Activated CD8-positive, alpha-beta T cell treated with anti-CD3 and anti-CD28 coated beads for 36 hours (primary cell): ENCODE measurements at regions not wholly inside any gene's neighbourhood (a gene's known extent, or its start where the extent isn't known, plus 50 kb on each side); places are given as distances from the start of the nearest gene placed in this dataset.

ENCODE experiments used
- ATAC-seq: fragments of 200-7000 bp; cut with Tn5 transposase; one replicate; pipeline ENCODE4 v1.10.0; 2021; ENCODE audit warnings: mild to moderate bottlenecking, moderate library complexity
- CTCF ChIA-PET: fragments of 350-600 bp; sonication (Branson Sonifier 250); formaldehyde crosslinking; loops from one replicate; lab custom pipeline; 2021; ENCODE audit warnings: antibody characterized with exemption; lab: Charles Lee
- POLR2A ChIA-PET: fragments of 350-600 bp; sonication (Branson Sonifier 250); formaldehyde crosslinking; loops from one replicate; lab custom pipeline; 2021; ENCODE audit warnings: antibody characterized with exemption; lab: Charles Lee
- DNase-seq: peaks from one replicate; pipeline ENCODE4 v3.0.0-alpha.2; 2020
- H3K27ac Mint-ChIP-seq: one replicate; pipeline ENCODE4 v1.8.0; 2021; ENCODE audit warnings: mild to moderate bottlenecking, mixed read lengths
- H3K27me3 Mint-ChIP-seq: one replicate; pipeline ENCODE4 v1.8.0; 2021; ENCODE audit warnings: mixed read lengths
- H3K36me3 Mint-ChIP-seq: one replicate; pipeline ENCODE4 v1.8.0; 2021; ENCODE audit warnings: low read depth, mixed read lengths
- H3K4me1 Mint-ChIP-seq: one replicate; pipeline ENCODE4 v1.8.0; 2021; ENCODE audit warnings: low read depth, mixed read lengths
- H3K4me3 Mint-ChIP-seq: one replicate; pipeline ENCODE4 v1.8.0; 2021; ENCODE audit warnings: mild to moderate bottlenecking, moderate library complexity, mixed read lengths
- H3K9me3 Mint-ChIP-seq: one replicate; pipeline ENCODE4 v1.8.0; 2021; ENCODE audit warnings: mixed read lengths
- CTCF ChIP-seq: fragments of 200-600 bp; IDR thresholded peaks from one replicate; pipeline ENCODE4 v1.8.0; 2022; ENCODE audit warnings: antibody characterized with exemption, mild to moderate bottlenecking
- intact Hi-C: fragments of 100-400 bp; cut with micrococcal nuclease; formaldehyde crosslinking; loops from one replicate; pipeline ENCODE4 v1.10.0; 2022

- H3K4me1 Mint-ChIP-seq, result no peaks in the 10 kb centered on the region
- no peak for TF ChIP-seq CTCF
- CTCF ChIA-PET, result no interaction called here
- ATAC-seq, result no peak
- peaks cover 5% of the 10 kb centered on the region for H3K9me3 Mint-ChIP-seq
- H3K4me3 Mint-ChIP-seq, result no peak overlapping the region
- no peak overlapping the region for H3K27ac Mint-ChIP-seq
- intact Hi-C loops, result no loop called here
- DNase-seq, result no peak
- no peaks in the 10 kb centered on the region for H3K27me3 Mint-ChIP-seq
- H3K36me3 Mint-ChIP-seq, result no peaks in the 10 kb centered on the region
- POLR2A ChIA-PET, result no interaction called here
Observed at GRCh38 chr4:62199291-62199810, 999.2 kb downstream of the ADGRL3 start.

GRCh38 chr4:62196338-62196737 lies 996.2 kb downstream of the ADGRL3 start:
- no peak for DNase-seq
- ATAC-seq, result no peak
- peaks cover 3% of the 10 kb centered on the region for H3K9me3 Mint-ChIP-seq

GRCh38 chr4:62194342-62194741 lies 994.2 kb downstream of the ADGRL3 start:
- intact Hi-C loops, result no loop called here
- H3K27me3 Mint-ChIP-seq, result no peaks in the 10 kb centered on the region
- ATAC-seq (no peak), DNase-seq (no peak)
- ChIA-PET CTCF (no interaction called here), POLR2A (no interaction called here)
- no peaks in the 10 kb centered on the region for H3K36me3 Mint-ChIP-seq
- no peak overlapping the region for H3K27ac Mint-ChIP-seq
- peaks cover 7% of the 10 kb centered on the region for H3K9me3 Mint-ChIP-seq
- H3K4me1 Mint-ChIP-seq, result no peaks in the 10 kb centered on the region
- no peak overlapping the region for H3K4me3 Mint-ChIP-seq
- TF ChIP-seq CTCF, result no peak

More at GRCh38 chr4:62196338-62196737, 996.2 kb downstream of the ADGRL3 start:
- no peaks in the 10 kb centered on the region for H3K27me3 Mint-ChIP-seq
- intact Hi-C loops, result no loop called here
- CTCF ChIA-PET, result no interaction called here
- H3K27ac Mint-ChIP-seq, result no peak overlapping the region
- no peaks in the 10 kb centered on the region for H3K36me3 Mint-ChIP-seq
- no peaks in the 10 kb centered on the region for H3K4me1 Mint-ChIP-seq
- no peak overlapping the region for H3K4me3 Mint-ChIP-seq
- POLR2A ChIA-PET, result no interaction called here
- no peak for TF ChIP-seq CTCF

GRCh38 chr4:62193761-62194160 lies 993.6 kb downstream of the ADGRL3 start:
- ChIA-PET CTCF (no interaction called here), POLR2A (no interaction called here)
- Mint-ChIP-seq H3K27me3 (no peaks in the 10 kb centered on the region), H3K4me3 (no peak overlapping the region), H3K36me3 (no peaks in the 10 kb centered on the region), H3K27ac (no peak overlapping the region), H3K9me3 (peaks cover 7% of the 10 kb centered on the region), H3K4me1 (no peaks in the 10 kb centered on the region)
- no peak for DNase-seq
- TF ChIP-seq CTCF, result no peak
- ATAC-seq, result no peak
- intact Hi-C loops, result no loop called here

- ChIA-PET CTCF (no interaction called here), POLR2A (no interaction called here)
- Mint-ChIP-seq H3K36me3 (no peaks in the 10 kb centered on the region), H3K27me3 (no peaks in the 10 kb centered on the region), H3K4me1 (no peaks in the 10 kb centered on the region), H3K4me3 (no peak overlapping the region), H3K9me3 (peaks cover 7% of the 10 kb centered on the region), H3K27ac (no peak overlapping the region)
- DNase-seq (no peak), ATAC-seq (no peak)
- intact Hi-C loops, result no loop called here
- no peak for TF ChIP-seq CTCF
Observed at GRCh38 chr4:62191451-62192240, 991.5 kb downstream of the ADGRL3 start.
